ENCODE measurements at regions not wholly inside any gene's neighbourhood (a gene's known extent, or its start where the extent isn't known, plus 50 kb on each side); places are given as distances from the start of the nearest gene placed in this dataset.

- no peaks in the 10 kb centered on the region for H3K36me3 Mint-ChIP-seq (ENCODE audit: insufficient read depth in 1 of 3, low read depth in 3 of 3)
- Histone ChIP-seq H3K23me2 (ENCODE audit: insufficient read length, low read depth, low read length, poor library complexity, severe bottlenecking) (no peaks in the 10 kb centered on the region), H3K23ac (ENCODE audit: insufficient read length, low read depth, low read length) (no peak overlapping the region), H3K4me1 (ENCODE audit: insufficient read depth, low read length) (no peaks in the 10 kb centered on the region), H2AFZ (ENCODE audit: low read length) (no peak overlapping the region), H2BK5ac (ENCODE audit: insufficient read length, low read length) (no peak overlapping the region), H3K4ac (ENCODE audit: low read depth, low read length) (no peak overlapping the region), H4K5ac (ENCODE audit: insufficient read length, low read depth, low read length) (no peak overlapping the region), H4K91ac (ENCODE audit: insufficient read length, low read depth, low read length) (no peak overlapping the region), H4K20me1 (ENCODE audit: control insufficient read depth, insufficient read depth, insufficient read length) (no peaks in the 10 kb centered on the region), H3K79me1 (ENCODE audit: insufficient read depth, low read depth, low read length, poor library complexity, severe bottlenecking) (no peaks in the 10 kb centered on the region), H2BK20ac (ENCODE audit: low read depth, low read length, poor library complexity, severe bottlenecking) (no peak overlapping the region), H3K4me2 (ENCODE audit: insufficient read depth, insufficient read length, low read length) (no peak overlapping the region), H2AK5ac (ENCODE audit: insufficient read length, low read length) (no peak overlapping the region), H4K8ac (replicated peaks; ENCODE audit: insufficient read length, low read depth, low read length) (no peak overlapping the region), H3K9me3 (ENCODE audit: control insufficient read depth, low read depth, low read length) (no peaks in the 10 kb centered on the region), H3K27ac (ENCODE audit: insufficient read length, low read depth, low read length) (no peak overlapping the region), H2BK12ac (ENCODE audit: insufficient read length, low read depth, low read length) (no peak overlapping the region), H3K27me3 (ENCODE audit: insufficient read depth, low read length) (no peaks in the 10 kb centered on the region), H3K18ac (ENCODE audit: insufficient read length, low read depth, low read length) (no peak overlapping the region), H3K79me2 (ENCODE audit: insufficient read depth, low read length) (no peaks in the 10 kb centered on the region), H3K14ac (ENCODE audit: insufficient read depth, low read length) (no peak overlapping the region), H3T11ph (ENCODE audit: low read length) (no peak overlapping the region), H3K56ac (ENCODE audit: insufficient read length, low read depth, low read length) (no peak overlapping the region), H3K9ac (ENCODE audit: extremely low read depth, insufficient read length, low read length) (no peak overlapping the region), H2BK15ac (ENCODE audit: low read depth, low read length) (no peak overlapping the region), H2BK120ac (ENCODE audit: low read depth, low read length, poor library complexity, severe bottlenecking) (no peak overlapping the region)
- no peaks in the 10 kb centered on the region for H3K9me3 Mint-ChIP-seq
- H3K4me1 Mint-ChIP-seq: peaks cover 6 to 10% of the 10 kb centered on the region in 2 experiments
- peak overlapping the region in 1 of 3 experiments; percentile 9; a peak in 1 of 7 replicates for H3K27ac Mint-ChIP-seq
- H3K4me3 Mint-ChIP-seq: no peak overlapping the region
- TF ChIP-seq CTCF (conservative IDR thresholded peaks at IDR 0.05): no peak
- no peaks in the 10 kb centered on the region for H3K27me3 Mint-ChIP-seq (ENCODE audit: low read depth)
- WGBS (ENCODE audit: extremely low coverage, insufficient read length, low lambda C conversion rate): no CpG with 5 or more reads among the region's 5 CpGs
- peak; percentile 31 for DNase-seq
These were observed 1143.9 kb upstream of the NXPH2 start for GRCh38 chr2:139924070-139924469.
